ENCODE measurements at regions not wholly inside any gene's neighbourhood (a gene's known extent, or its start where the extent isn't known, plus 50 kb on each side); places are given as distances from the start of the nearest gene placed in this dataset.

DNA sequence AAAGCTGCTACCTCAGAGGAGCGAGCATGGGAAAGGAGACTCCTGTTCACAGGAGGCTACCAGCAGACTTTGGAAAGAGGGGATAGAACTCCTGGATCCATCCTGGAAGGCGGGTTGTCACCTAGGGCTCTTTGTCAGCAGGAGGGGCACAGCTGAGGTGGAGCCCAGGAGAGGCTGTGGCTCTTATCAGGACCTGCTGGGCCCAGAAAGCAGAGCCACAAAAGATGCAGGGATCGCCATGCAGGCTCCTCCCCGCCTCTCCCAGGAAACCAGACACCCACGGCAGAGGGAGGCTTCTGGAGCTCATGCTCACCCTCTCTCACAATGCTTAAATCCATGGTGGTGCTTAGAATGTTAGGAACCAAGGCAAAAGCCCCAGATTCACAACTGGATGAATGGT lies 994.2 kb downstream of the UQCRFS1 start:
- TF ChIP-seq, protein P1, sequence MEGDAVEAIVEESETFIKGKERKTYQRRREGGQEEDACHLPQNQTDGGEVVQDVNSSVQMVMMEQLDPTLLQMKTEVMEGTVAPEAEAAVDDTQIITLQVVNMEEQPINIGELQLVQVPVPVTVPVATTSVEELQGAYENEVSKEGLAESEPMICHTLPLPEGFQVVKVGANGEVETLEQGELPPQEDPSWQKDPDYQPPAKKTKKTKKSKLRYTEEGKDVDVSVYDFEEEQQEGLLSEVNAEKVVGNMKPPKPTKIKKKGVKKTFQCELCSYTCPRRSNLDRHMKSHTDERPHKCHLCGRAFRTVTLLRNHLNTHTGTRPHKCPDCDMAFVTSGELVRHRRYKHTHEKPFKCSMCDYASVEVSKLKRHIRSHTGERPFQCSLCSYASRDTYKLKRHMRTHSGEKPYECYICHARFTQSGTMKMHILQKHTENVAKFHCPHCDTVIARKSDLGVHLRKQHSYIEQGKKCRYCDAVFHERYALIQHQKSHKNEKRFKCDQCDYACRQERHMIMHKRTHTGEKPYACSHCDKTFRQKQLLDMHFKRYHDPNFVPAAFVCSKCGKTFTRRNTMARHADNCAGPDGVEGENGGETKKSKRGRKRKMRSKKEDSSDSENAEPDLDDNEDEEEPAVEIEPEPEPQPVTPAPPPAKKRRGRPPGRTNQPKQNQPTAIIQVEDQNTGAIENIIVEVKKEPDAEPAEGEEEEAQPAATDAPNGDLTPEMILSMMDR (conservative IDR thresholded peaks at IDR 0.05 in 1 of 2, IDR thresholded peaks at IDR 0.05 in 1 of 2; ENCODE audit: extremely low read depth in 1 of 2, insufficient read depth in 1 of 2, low read depth in 1 of 2, low read length in 2 of 2): no peak
- TF ChIP-seq EZH2 (IDR thresholded peaks at IDR 0.05; ENCODE audit: borderline replicate concordance, low read length): no peak

All from mammary epithelial cell (primary cell).